GM23338 (cell line): ENCODE measurements at regions not wholly inside any gene's neighbourhood (a gene's known extent, or its start where the extent isn't known, plus 50 kb on each side); places are given as distances from the start of the nearest gene placed in this dataset.

Source experiments
- EZH2 ChIP-seq: fragments of 200-600 bp; sonication (generic); IDR thresholded peaks from one replicate; pipeline ENCODE4 v1.8.0; 2017; ENCODE audit warnings: antibody characterized with exemption, mild to moderate bottlenecking, low read depth; ENCODE audit not compliant: unreplicated experiment
- TF ChIP-seq, protein P1 (sequence below), 2 experiments: fragments of 200-600 bp in 1 of 2; sonication (generic) in 1 of 2; conservative IDR thresholded peaks; 2 replicates each; pipeline versions ENCODE4 v1.5.1 to v1.6.1; 2016 to 2017; ENCODE audit warnings: antibody characterized with exemption in 2 of 2, low read depth in 2 of 2, mild to moderate bottlenecking in 2 of 2, moderate library complexity in 1 of 2

GRCh38 chr4:148780426-148781005 lies 338.3 kb upstream of the NR3C2 start:
- TF ChIP-seq EZH2, result no peak
- TF ChIP-seq, protein P1, sequence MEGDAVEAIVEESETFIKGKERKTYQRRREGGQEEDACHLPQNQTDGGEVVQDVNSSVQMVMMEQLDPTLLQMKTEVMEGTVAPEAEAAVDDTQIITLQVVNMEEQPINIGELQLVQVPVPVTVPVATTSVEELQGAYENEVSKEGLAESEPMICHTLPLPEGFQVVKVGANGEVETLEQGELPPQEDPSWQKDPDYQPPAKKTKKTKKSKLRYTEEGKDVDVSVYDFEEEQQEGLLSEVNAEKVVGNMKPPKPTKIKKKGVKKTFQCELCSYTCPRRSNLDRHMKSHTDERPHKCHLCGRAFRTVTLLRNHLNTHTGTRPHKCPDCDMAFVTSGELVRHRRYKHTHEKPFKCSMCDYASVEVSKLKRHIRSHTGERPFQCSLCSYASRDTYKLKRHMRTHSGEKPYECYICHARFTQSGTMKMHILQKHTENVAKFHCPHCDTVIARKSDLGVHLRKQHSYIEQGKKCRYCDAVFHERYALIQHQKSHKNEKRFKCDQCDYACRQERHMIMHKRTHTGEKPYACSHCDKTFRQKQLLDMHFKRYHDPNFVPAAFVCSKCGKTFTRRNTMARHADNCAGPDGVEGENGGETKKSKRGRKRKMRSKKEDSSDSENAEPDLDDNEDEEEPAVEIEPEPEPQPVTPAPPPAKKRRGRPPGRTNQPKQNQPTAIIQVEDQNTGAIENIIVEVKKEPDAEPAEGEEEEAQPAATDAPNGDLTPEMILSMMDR (conservative IDR thresholded peaks at IDR 0.05; ENCODE audit: low read depth in 2 of 2), result no peak
